Loucy (cell line): ENCODE measurements at regions not wholly inside any gene's neighbourhood (a gene's known extent, or its start where the extent isn't known, plus 50 kb on each side); places are given as distances from the start of the nearest gene placed in this dataset.

Source experiments
- CTCF ChIP-seq: fragments of 200-600 bp; sonication (generic); conservative IDR thresholded peaks from 2 replicates; pipeline ENCODE4 v1.5.1; 2014; ENCODE audit warnings: mild to moderate bottlenecking, antibody characterized with exemption, low read length
- EZH2phosphoT487 ChIP-seq: fragments of 200-600 bp; IDR thresholded peaks from 2 replicates; pipeline ENCODE4 v1.6.1; 2018; ENCODE audit warnings: antibody characterized with exemption, mild to moderate bottlenecking, moderate library complexity, borderline replicate concordance

- no peak for TF ChIP-seq CTCF
- no peak for TF ChIP-seq EZH2phosphoT487
Measured at GRCh38 chr15:50857763-50858162, 50.7 kb upstream of the AP4E1 start.
